ENCODE measurements at regions not wholly inside any gene's neighbourhood (a gene's known extent, or its start where the extent isn't known, plus 50 kb on each side); places are given as distances from the start of the nearest gene placed in this dataset.

DNA sequence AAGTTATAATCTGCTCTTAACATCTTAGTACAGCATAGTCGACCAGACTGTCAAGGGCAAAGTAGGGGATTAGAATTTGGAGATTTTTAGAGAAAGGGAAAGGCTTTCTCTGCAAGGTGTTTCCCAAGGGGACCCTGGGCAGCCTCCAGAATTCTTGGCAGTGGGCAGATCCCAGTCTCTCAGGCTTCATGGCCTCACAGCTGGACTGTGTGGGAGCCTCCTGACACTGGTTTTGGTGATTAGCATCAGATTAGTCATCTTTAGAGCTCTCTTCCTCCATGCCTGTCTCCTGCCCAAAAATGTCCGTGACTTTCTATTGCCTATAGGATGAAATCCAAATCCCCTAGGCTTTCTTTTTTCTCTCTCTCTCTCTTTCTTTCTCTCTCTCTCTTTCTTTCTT, 370.7 kb downstream of the ZSWIM6 start:
- no peak for DNase-seq (ENCODE audit: low read depth)
- TF ChIP-seq, protein P1, sequence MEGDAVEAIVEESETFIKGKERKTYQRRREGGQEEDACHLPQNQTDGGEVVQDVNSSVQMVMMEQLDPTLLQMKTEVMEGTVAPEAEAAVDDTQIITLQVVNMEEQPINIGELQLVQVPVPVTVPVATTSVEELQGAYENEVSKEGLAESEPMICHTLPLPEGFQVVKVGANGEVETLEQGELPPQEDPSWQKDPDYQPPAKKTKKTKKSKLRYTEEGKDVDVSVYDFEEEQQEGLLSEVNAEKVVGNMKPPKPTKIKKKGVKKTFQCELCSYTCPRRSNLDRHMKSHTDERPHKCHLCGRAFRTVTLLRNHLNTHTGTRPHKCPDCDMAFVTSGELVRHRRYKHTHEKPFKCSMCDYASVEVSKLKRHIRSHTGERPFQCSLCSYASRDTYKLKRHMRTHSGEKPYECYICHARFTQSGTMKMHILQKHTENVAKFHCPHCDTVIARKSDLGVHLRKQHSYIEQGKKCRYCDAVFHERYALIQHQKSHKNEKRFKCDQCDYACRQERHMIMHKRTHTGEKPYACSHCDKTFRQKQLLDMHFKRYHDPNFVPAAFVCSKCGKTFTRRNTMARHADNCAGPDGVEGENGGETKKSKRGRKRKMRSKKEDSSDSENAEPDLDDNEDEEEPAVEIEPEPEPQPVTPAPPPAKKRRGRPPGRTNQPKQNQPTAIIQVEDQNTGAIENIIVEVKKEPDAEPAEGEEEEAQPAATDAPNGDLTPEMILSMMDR (IDR thresholded peaks at IDR 0.05; ENCODE audit: low read depth, low read length, missing control alignments) = no peak
- H3K4me3 ChIP-seq (ENCODE audit: low read depth, low read length) = no peak overlapping the region
- in situ Hi-C loops (cut with HindIII; ENCODE audit: low sequenced_read_pairs) = no loop called here

DNA sequence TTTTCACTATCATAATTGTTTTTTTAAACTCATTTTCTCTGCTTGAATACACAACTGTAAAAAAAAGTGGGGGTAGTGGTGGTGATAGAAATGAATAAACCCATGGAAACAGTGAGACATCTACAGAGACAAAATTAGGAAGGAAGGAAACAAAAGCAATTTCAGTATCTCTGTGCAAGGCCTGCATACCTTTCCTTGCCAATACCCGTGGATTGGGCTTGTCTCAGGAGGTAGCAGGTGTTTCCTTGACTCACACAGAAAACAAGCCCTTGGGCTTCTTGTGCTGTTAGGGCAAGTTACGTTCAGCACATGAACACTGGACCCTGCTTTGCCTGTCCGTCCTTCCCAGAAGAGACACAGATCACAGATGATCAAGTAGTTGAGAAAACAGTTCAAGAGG, 372.2 kb downstream of the ZSWIM6 start:
- DNase-seq (ENCODE audit: low read depth) = no peak
- in situ Hi-C loops (cut with HindIII; ENCODE audit: low sequenced_read_pairs) = no loop called here
- no peak overlapping the region for H3K4me3 ChIP-seq (ENCODE audit: low read depth, low read length)
- TF ChIP-seq, protein P1 (IDR thresholded peaks at IDR 0.05; ENCODE audit: low read depth, low read length, missing control alignments) = no peak

DNA sequence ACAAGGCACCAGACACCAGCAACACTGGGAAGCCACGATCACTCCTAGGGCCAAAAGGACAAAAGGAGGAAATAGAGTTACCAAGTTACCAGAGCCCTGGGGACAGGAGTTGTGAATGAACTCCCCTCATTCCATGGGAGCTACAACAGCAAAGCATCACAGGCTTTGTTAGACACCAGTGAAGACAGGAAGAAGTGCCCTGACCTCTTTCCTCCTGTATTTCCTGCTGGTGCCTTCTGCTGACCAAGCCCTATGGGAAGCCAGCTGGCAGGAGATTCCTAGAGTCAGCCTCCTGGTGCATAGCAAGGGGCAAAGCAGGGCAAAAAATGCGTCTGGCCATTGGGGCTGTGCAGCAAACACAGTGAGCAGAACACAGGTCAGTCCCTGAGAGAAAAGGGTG, 374.7 kb downstream of the ZSWIM6 start:
- TF ChIP-seq, protein P1 (IDR thresholded peaks at IDR 0.05; ENCODE audit: low read depth, low read length, missing control alignments) = no peak
- DNase-seq (ENCODE audit: low read depth) = no peak
- no peak overlapping the region for H3K4me3 ChIP-seq (ENCODE audit: low read depth, low read length)
- in situ Hi-C loops (cut with HindIII; ENCODE audit: low sequenced_read_pairs) = no loop called here

DNA sequence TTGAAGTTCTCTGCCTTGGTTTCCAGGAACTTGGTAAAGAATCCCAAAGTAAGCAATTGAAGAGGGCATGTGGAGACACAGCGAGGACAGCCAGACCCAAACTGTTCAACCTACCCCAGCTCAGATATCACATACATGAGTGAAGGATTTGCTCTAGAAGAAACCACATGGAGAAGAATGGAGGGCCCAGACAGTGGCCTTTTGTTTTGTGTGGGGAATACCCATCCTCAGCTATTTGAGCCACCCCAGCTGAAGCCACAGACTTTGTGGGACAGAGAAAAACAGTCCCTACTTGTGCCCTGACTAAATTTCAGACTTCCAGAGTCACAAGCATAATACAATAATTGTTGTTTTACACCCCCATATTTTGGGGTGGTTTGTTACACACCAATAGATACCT, 387.1 kb downstream of the ZSWIM6 start:
- TF ChIP-seq, protein P1 (IDR thresholded peaks at IDR 0.05; ENCODE audit: low read depth, low read length, missing control alignments) = no peak
- in situ Hi-C loops (cut with HindIII; ENCODE audit: low sequenced_read_pairs) = no loop called here
- no peak overlapping the region for H3K4me3 ChIP-seq (ENCODE audit: low read depth, low read length)
- no peak for DNase-seq (ENCODE audit: low read depth)

DNA sequence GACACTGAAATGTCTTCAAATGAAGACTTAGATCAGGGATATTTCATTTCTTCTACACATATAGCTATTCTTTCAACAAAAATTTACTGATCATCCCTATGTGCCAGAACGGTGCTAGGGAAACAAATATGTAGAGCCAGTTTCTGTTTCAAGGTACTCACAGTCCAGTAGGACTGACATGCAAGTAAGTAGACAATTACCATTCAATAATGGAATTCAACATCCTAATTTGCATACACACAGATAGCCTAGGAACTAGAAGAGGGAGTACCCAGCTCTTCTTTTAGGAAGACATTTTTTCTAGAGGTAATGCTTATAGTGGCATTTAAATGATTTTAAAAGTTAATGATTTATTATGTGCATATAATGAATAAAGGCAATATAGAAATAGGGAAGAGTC, 388.8 kb downstream of the ZSWIM6 start:
- in situ Hi-C loops (cut with HindIII; ENCODE audit: low sequenced_read_pairs) = no loop called here
- TF ChIP-seq, protein P1 (IDR thresholded peaks at IDR 0.05; ENCODE audit: low read depth, low read length, missing control alignments) = no peak
- H3K4me3 ChIP-seq (ENCODE audit: low read depth, low read length) = no peak overlapping the region
- no peak for DNase-seq (ENCODE audit: low read depth)

DNA sequence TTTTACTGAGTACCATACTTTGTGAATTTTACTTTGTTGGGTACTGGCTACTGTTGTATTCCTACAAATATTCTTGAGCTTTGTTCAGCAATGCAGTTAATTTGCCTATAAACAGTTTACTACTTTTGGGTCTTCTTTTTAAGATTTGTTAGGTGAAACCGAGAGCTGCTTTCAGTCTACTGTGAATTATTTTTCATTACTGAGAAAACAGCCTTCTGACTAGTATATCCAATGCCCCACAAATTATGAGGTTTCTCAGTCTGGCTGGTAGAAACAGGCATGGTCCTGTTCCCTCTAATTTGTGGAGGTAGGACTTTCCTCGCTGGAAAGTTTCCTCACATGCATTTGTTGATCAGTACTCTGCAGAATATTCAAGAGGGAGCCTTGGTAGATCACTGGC, 392.0 kb downstream of the ZSWIM6 start:
- DNase-seq (ENCODE audit: low read depth) = no peak
- in situ Hi-C loops (cut with HindIII; ENCODE audit: low sequenced_read_pairs) = no loop called here
- TF ChIP-seq, protein P1 (IDR thresholded peaks at IDR 0.05; ENCODE audit: low read depth, low read length, missing control alignments) = no peak
- no peak overlapping the region for H3K4me3 ChIP-seq (ENCODE audit: low read depth, low read length)

DNA sequence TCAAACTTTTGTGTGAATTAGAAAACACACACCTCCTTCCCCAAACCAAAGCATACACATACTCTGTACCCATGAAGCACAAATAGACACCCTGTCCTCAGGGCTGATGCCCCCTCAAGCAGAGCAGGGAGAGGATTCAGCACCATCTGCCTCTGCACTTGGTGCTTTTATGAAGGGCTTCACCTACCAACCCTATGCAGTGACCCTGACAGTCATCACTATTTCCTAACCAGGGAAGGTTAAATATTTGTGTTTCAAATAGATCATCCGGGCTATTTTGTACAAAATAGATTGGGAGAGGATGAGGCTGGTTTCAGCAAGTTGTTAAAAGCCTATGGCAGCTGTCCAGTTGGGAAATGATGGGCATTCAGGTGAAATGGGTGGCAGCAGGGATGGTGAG, 396.2 kb downstream of the ZSWIM6 start:
- TF ChIP-seq, protein P1 (IDR thresholded peaks at IDR 0.05; ENCODE audit: low read depth, low read length, missing control alignments) = no peak
- in situ Hi-C loops (cut with HindIII; ENCODE audit: low sequenced_read_pairs) = no loop called here
- DNase-seq (ENCODE audit: low read depth) = no peak
- no peak overlapping the region for H3K4me3 ChIP-seq (ENCODE audit: low read depth, low read length)
